H9 (cell line): ENCODE measurements at regions not wholly inside any gene's neighbourhood (a gene's known extent, or its start where the extent isn't known, plus 50 kb on each side); places are given as distances from the start of the nearest gene placed in this dataset.

Source experiments
- DNase-seq: peaks from one replicate; pipeline ENCODE4 v3.0.0-alpha.2; 2017
- H2AFZ ChIP-seq: one replicate; pipeline ENCODE4 v1.6.1; 2013; ENCODE audit warnings: mild to moderate bottlenecking, low read length, control low read depth, moderate library complexity
- H2AK5ac ChIP-seq: 2 replicates; pipeline ENCODE4 v1.6.1; 2013; ENCODE audit warnings: low read length, control low read depth, mixed read lengths; ENCODE audit not compliant: insufficient read length
- H2BK120ac ChIP-seq: one replicate; pipeline ENCODE4 v1.6.1; 2013; ENCODE audit warnings: low read depth, mild to moderate bottlenecking, low read length, control low read depth, inconsistent platforms; ENCODE audit not compliant: poor library complexity, severe bottlenecking
- H2BK12ac ChIP-seq: 2 replicates; pipeline ENCODE4 v1.6.1; 2013; ENCODE audit warnings: low read length, control low read depth, mixed read lengths, low read depth; ENCODE audit not compliant: insufficient read length
- H2BK15ac ChIP-seq: 2 replicates; pipeline ENCODE4 v1.6.1; 2013; ENCODE audit warnings: low read depth, low read length, control low read depth
- H2BK20ac ChIP-seq: one replicate; pipeline ENCODE4 v1.6.1; 2013; ENCODE audit warnings: low read depth, mild to moderate bottlenecking, low read length, control low read depth, inconsistent platforms; ENCODE audit not compliant: poor library complexity, severe bottlenecking
- H2BK5ac ChIP-seq: 2 replicates; pipeline ENCODE4 v1.6.1; 2013; ENCODE audit warnings: low read length, control low read depth, mixed read lengths; ENCODE audit not compliant: insufficient read length
- H3K14ac ChIP-seq: 2 replicates; pipeline ENCODE4 v1.6.1; 2013; ENCODE audit warnings: low read length, control low read depth; ENCODE audit not compliant: insufficient read depth
- H3K18ac ChIP-seq: 2 replicates; pipeline ENCODE4 v1.6.1; 2013; ENCODE audit warnings: low read depth, mild to moderate bottlenecking, mixed read lengths, low read length, control low read depth; ENCODE audit not compliant: insufficient read length
- H3K23ac ChIP-seq: 2 replicates; pipeline ENCODE4 v1.6.1; 2013; ENCODE audit warnings: low read length, control low read depth, mixed read lengths, low read depth; ENCODE audit not compliant: insufficient read length
- H3K23me2 ChIP-seq: 2 replicates; pipeline ENCODE4 v1.6.1; 2013; ENCODE audit warnings: low read depth, mild to moderate bottlenecking, mixed read lengths, low read length, control low read depth; ENCODE audit not compliant: insufficient read length, poor library complexity, severe bottlenecking
- H3K27ac ChIP-seq: 2 replicates; pipeline ENCODE4 v1.5.1; 2013; ENCODE audit warnings: low read length, control low read depth, mixed read lengths, low read depth; ENCODE audit not compliant: insufficient read length
- H3K27me3 ChIP-seq: 2 replicates; pipeline ENCODE4 v1.6.1; 2013; ENCODE audit warnings: low read length, control low read depth, inconsistent platforms; ENCODE audit not compliant: insufficient read depth
- H3K4ac ChIP-seq: 2 replicates; pipeline ENCODE4 v1.6.1; 2013; ENCODE audit warnings: low read depth, mild to moderate bottlenecking, control low read depth, inconsistent platforms, low read length, moderate library complexity
- H3K4me1 ChIP-seq: 2 replicates; pipeline ENCODE4 v1.6.1; 2013; ENCODE audit warnings: low read length, control low read depth, inconsistent platforms; ENCODE audit not compliant: insufficient read depth
- H3K4me2 ChIP-seq: 2 replicates; pipeline ENCODE4 v1.6.1; 2013; ENCODE audit warnings: low read length, control low read depth, mixed read lengths; ENCODE audit not compliant: insufficient read length, insufficient read depth
- H3K56ac ChIP-seq: 2 replicates; pipeline ENCODE4 v1.6.1; 2013; ENCODE audit warnings: low read depth, mild to moderate bottlenecking, mixed read lengths, low read length, control low read depth; ENCODE audit not compliant: insufficient read length
- H3K79me1 ChIP-seq: 2 replicates; pipeline ENCODE4 v1.6.1; 2013; ENCODE audit warnings: low read depth, mild to moderate bottlenecking, moderate library complexity, low read length, control low read depth, inconsistent platforms; ENCODE audit not compliant: insufficient read depth, poor library complexity, severe bottlenecking
- H3K79me2 ChIP-seq: 2 replicates; pipeline ENCODE4 v1.6.1; 2013; ENCODE audit warnings: low read length, control low read depth, inconsistent platforms; ENCODE audit not compliant: insufficient read depth
- H3K9ac ChIP-seq: 2 replicates; pipeline ENCODE4 v1.6.1; 2013; ENCODE audit warnings: low read length, control low read depth, mixed read lengths; ENCODE audit not compliant: insufficient read length; ENCODE audit errors: extremely low read depth
- H3K9me3 ChIP-seq: one replicate; pipeline ENCODE4 v1.6.1; 2013; ENCODE audit warnings: low read depth, low read length, inconsistent platforms; ENCODE audit not compliant: control insufficient read depth
- H3T11ph ChIP-seq: one replicate; pipeline ENCODE4 v1.6.1; 2013; ENCODE audit warnings: mild to moderate bottlenecking, low read length, control low read depth, inconsistent platforms
- H4K20me1 ChIP-seq: one replicate; pipeline ENCODE4 v1.6.1; 2013; ENCODE audit not compliant: control insufficient read depth, insufficient read length, insufficient read depth
- H4K5ac ChIP-seq: 2 replicates; pipeline ENCODE4 v1.6.1; 2013; ENCODE audit warnings: low read depth, mild to moderate bottlenecking, mixed read lengths, low read length, control low read depth; ENCODE audit not compliant: insufficient read length
- H4K8ac ChIP-seq: replicated peaks from 2 replicates; pipeline ENCODE4 v1.6.1; 2013; ENCODE audit warnings: low read length, control low read depth, mixed read lengths, low read depth; ENCODE audit not compliant: insufficient read length
- H4K91ac ChIP-seq: 2 replicates; pipeline ENCODE4 v1.6.1; 2013; ENCODE audit warnings: low read depth, mild to moderate bottlenecking, moderate library complexity, mixed read lengths, low read length, control low read depth; ENCODE audit not compliant: insufficient read length
- H3K27ac Mint-ChIP-seq, 3 experiments: 2 replicates in 2 of 3; 3 replicates in 1 of 3; pipeline ENCODE4 v1.8.0; 2020 to 2021; ENCODE audit warnings: mixed read lengths in 3 of 3, mild to moderate bottlenecking in 1 of 3, moderate library complexity in 1 of 3
- H3K27me3 Mint-ChIP-seq: 2 replicates; pipeline ENCODE4 v1.8.0; 2021; ENCODE audit warnings: low read depth, mild to moderate bottlenecking, moderate library complexity, mixed read lengths
- H3K36me3 Mint-ChIP-seq, 3 experiments: 2 replicates in 2 of 3; 3 replicates in 1 of 3; pipeline ENCODE4 v1.8.0; 2020 to 2021; ENCODE audit warnings: low read depth in 3 of 3, mixed read lengths in 3 of 3; ENCODE audit not compliant: insufficient read depth in 1 of 3
- H3K4me1 Mint-ChIP-seq, 2 experiments: 2 replicates each; pipeline ENCODE4 v1.8.0; 2020; ENCODE audit warnings: mixed read lengths in 2 of 2
- H3K4me3 Mint-ChIP-seq, 2 experiments: 2 replicates in 1 of 2; 3 replicates in 1 of 2; pipeline ENCODE4 v1.8.0; 2020 to 2021; ENCODE audit warnings: mild to moderate bottlenecking in 2 of 2, mixed read lengths in 2 of 2, moderate library complexity in 1 of 2
- H3K9me3 Mint-ChIP-seq, 2 experiments: 2 replicates in 1 of 2; 3 replicates in 1 of 2; pipeline ENCODE4 v1.8.0; 2020; ENCODE audit warnings: mild to moderate bottlenecking in 2 of 2, mixed read lengths in 2 of 2, moderate library complexity in 1 of 2
- CTCF ChIP-seq: fragments of 200-600 bp; sonication (generic); conservative IDR thresholded peaks from 3 replicates; pipeline ENCODE4 v1.8.0; 2021; ENCODE audit warnings: antibody characterized with exemption, mild to moderate bottlenecking
- WGBS: extraction: QIAGEN DNeasy Blood & Tissue Kit; methylation state at CpG from one replicate; pipeline ENCODE4 v1.1.7; 2013; ENCODE audit warnings: missing lambda C conversion rate, low lambda C conversion rate, mixed read lengths; ENCODE audit not compliant: insufficient read length; ENCODE audit errors: extremely low coverage; 5-methylcytosine and 5-hydroxymethylcytosine counted together

- no peaks in the 10 kb centered on the region for H4K20me1 ChIP-seq
- H3K4me2 ChIP-seq = no peak overlapping the region
- Mint-ChIP-seq H3K27me3 (peaks cover 7% of the 10 kb centered on the region), H3K4me1 (no peaks in the 10 kb centered on the region), H3K36me3 (peaks cover 6 to 30% (median 15%) of the 10 kb centered on the region in 3 experiments), H3K27ac (no peak overlapping the region), H3K4me3 (no peak overlapping the region), H3K9me3 (peaks cover 84 to 93% of the 10 kb centered on the region in 2 experiments)
- no peak overlapping the region for H4K91ac ChIP-seq
- H3K23ac ChIP-seq = no peak overlapping the region
- H3K18ac ChIP-seq = no peak overlapping the region
- no peak overlapping the region for H3K9ac ChIP-seq
- H3K4ac ChIP-seq = no peak overlapping the region
- no peaks in the 10 kb centered on the region for H3K27me3 ChIP-seq
- H2BK120ac ChIP-seq = no peak overlapping the region
- H2BK12ac ChIP-seq = no peak overlapping the region
- no peaks in the 10 kb centered on the region for H3K23me2 ChIP-seq
- no peak overlapping the region for H2BK15ac ChIP-seq
- no peak for DNase-seq
- no peak overlapping the region for H3K14ac ChIP-seq
- H2BK5ac ChIP-seq = no peak overlapping the region
- no peak overlapping the region for H4K8ac ChIP-seq
- H2AFZ ChIP-seq = no peak overlapping the region
- peaks cover 42% of the 10 kb centered on the region for H3K9me3 ChIP-seq
- no peaks in the 10 kb centered on the region for H3K79me1 ChIP-seq
- whole genome bisulfite sequencing = no CpG with 5 or more reads among the region's 57 CpGs
- TF ChIP-seq CTCF = no peak
- H2AK5ac ChIP-seq = no peak overlapping the region
- no peaks in the 10 kb centered on the region for H3K79me2 ChIP-seq
- H3K4me1 ChIP-seq = no peaks in the 10 kb centered on the region
- no peak overlapping the region for H3T11ph ChIP-seq
- H4K5ac ChIP-seq = no peak overlapping the region
- no peak overlapping the region for H2BK20ac ChIP-seq
- no peak overlapping the region for H3K56ac ChIP-seq
- no peak overlapping the region for H3K27ac ChIP-seq
Observed at GRCh38 chr20:30921286-30922071, 336.0 kb upstream of the DEFB115 start.
